ENCODE measurements at regions not wholly inside any gene's neighbourhood (a gene's known extent, or its start where the extent isn't known, plus 50 kb on each side); places are given as distances from the start of the nearest gene placed in this dataset.

- no peaks in the 10 kb centered on the region for H3K9me2 ChIP-seq (ENCODE audit: insufficient read depth, low read length)
- no peak overlapping the region for H2AFZ ChIP-seq (ENCODE audit: low read depth, low read length)
- H3K79me2 ChIP-seq (replicated peaks; ENCODE audit: insufficient read depth, low read length): no peaks in the 10 kb centered on the region
- H3K9me3 ChIP-seq (ENCODE audit: low read length): no peaks in the 10 kb centered on the region
- H3K27ac ChIP-seq (ENCODE audit: low read length): no peak overlapping the region
- no peak overlapping the region for H3K4me3 ChIP-seq (ENCODE audit: low read length)
- no peak for TF ChIP-seq SMC3 (conservative IDR thresholded peaks at IDR 0.05; ENCODE audit: poor library complexity)
- no peak for TF ChIP-seq MXI1 (conservative IDR thresholded peaks at IDR 0.05; ENCODE audit: poor library complexity, severe bottlenecking)
- TF ChIP-seq EP300 (conservative IDR thresholded peaks at IDR 0.05; ENCODE audit: poor library complexity, severe bottlenecking): no peak
- TF ChIP-seq, protein P1, sequence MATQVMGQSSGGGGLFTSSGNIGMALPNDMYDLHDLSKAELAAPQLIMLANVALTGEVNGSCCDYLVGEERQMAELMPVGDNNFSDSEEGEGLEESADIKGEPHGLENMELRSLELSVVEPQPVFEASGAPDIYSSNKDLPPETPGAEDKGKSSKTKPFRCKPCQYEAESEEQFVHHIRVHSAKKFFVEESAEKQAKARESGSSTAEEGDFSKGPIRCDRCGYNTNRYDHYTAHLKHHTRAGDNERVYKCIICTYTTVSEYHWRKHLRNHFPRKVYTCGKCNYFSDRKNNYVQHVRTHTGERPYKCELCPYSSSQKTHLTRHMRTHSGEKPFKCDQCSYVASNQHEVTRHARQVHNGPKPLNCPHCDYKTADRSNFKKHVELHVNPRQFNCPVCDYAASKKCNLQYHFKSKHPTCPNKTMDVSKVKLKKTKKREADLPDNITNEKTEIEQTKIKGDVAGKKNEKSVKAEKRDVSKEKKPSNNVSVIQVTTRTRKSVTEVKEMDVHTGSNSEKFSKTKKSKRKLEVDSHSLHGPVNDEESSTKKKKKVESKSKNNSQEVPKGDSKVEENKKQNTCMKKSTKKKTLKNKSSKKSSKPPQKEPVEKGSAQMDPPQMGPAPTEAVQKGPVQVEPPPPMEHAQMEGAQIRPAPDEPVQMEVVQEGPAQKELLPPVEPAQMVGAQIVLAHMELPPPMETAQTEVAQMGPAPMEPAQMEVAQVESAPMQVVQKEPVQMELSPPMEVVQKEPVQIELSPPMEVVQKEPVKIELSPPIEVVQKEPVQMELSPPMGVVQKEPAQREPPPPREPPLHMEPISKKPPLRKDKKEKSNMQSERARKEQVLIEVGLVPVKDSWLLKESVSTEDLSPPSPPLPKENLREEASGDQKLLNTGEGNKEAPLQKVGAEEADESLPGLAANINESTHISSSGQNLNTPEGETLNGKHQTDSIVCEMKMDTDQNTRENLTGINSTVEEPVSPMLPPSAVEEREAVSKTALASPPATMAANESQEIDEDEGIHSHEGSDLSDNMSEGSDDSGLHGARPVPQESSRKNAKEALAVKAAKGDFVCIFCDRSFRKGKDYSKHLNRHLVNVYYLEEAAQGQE (IDR thresholded peaks at IDR 0.05; ENCODE audit: borderline replicate concordance): no peak
- TF ChIP-seq POLR2AphosphoS5 (IDR thresholded peaks at IDR 0.05): no peak
- TF ChIP-seq RAD21 (conservative IDR thresholded peaks at IDR 0.05): no peak
- TF ChIP-seq, protein P2, sequence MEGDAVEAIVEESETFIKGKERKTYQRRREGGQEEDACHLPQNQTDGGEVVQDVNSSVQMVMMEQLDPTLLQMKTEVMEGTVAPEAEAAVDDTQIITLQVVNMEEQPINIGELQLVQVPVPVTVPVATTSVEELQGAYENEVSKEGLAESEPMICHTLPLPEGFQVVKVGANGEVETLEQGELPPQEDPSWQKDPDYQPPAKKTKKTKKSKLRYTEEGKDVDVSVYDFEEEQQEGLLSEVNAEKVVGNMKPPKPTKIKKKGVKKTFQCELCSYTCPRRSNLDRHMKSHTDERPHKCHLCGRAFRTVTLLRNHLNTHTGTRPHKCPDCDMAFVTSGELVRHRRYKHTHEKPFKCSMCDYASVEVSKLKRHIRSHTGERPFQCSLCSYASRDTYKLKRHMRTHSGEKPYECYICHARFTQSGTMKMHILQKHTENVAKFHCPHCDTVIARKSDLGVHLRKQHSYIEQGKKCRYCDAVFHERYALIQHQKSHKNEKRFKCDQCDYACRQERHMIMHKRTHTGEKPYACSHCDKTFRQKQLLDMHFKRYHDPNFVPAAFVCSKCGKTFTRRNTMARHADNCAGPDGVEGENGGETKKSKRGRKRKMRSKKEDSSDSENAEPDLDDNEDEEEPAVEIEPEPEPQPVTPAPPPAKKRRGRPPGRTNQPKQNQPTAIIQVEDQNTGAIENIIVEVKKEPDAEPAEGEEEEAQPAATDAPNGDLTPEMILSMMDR (IDR thresholded peaks at IDR 0.05; ENCODE audit: poor library complexity, severe bottlenecking): no peak
- TF ChIP-seq EZH2 (IDR thresholded peaks at IDR 0.05; ENCODE audit: borderline replicate concordance, insufficient read depth, low read length, poor library complexity, severe bottlenecking): no peak
- no peak for TF ChIP-seq TAF1 (IDR thresholded peaks at IDR 0.05; ENCODE audit: low read depth)
- no peak overlapping the region for H3K4me2 ChIP-seq (ENCODE audit: low read length)
- H3F3A ChIP-seq (ENCODE audit: insufficient read depth, low read length, poor library complexity, severe bottlenecking): no peaks in the 10 kb centered on the region
- no peaks in the 10 kb centered on the region for H3K27me3 ChIP-seq (ENCODE audit: insufficient read depth, low read depth, low read length)
- H4K20me1 ChIP-seq (ENCODE audit: insufficient read depth): no peaks in the 10 kb centered on the region
- no peak overlapping the region for H3K9ac ChIP-seq (ENCODE audit: low read length)
- H3K36me3 ChIP-seq (ENCODE audit: insufficient read depth, low read length): no peaks in the 10 kb centered on the region
Measured at GRCh38 chr16:62135446-62135845, 99.2 kb upstream of the CDH8 start.

- no peaks in the 10 kb centered on the region for H3K27me3 ChIP-seq (ENCODE audit: insufficient read depth, low read depth, low read length)
- H3F3A ChIP-seq (ENCODE audit: insufficient read depth, low read length, poor library complexity, severe bottlenecking): no peaks in the 10 kb centered on the region
- H3K4me3 ChIP-seq (ENCODE audit: low read length): no peak overlapping the region
- no peak overlapping the region for H2AFZ ChIP-seq (ENCODE audit: low read depth, low read length)
- H3K4me2 ChIP-seq (ENCODE audit: low read length): no peak overlapping the region
- H3K79me2 ChIP-seq (replicated peaks; ENCODE audit: insufficient read depth, low read length): no peaks in the 10 kb centered on the region
- no peak overlapping the region for H3K9ac ChIP-seq (ENCODE audit: low read length)
- no peak for TF ChIP-seq RAD21 (conservative IDR thresholded peaks at IDR 0.05)
- no peak for TF ChIP-seq SMC3 (conservative IDR thresholded peaks at IDR 0.05; ENCODE audit: poor library complexity)
- TF ChIP-seq, protein P2 (IDR thresholded peaks at IDR 0.05; ENCODE audit: poor library complexity, severe bottlenecking): no peak
- TF ChIP-seq, protein P1 (IDR thresholded peaks at IDR 0.05; ENCODE audit: borderline replicate concordance): no peak
- no peaks in the 10 kb centered on the region for H3K9me2 ChIP-seq (ENCODE audit: insufficient read depth, low read length)
- no peaks in the 10 kb centered on the region for H4K20me1 ChIP-seq (ENCODE audit: insufficient read depth)
- no peaks in the 10 kb centered on the region for H3K36me3 ChIP-seq (ENCODE audit: insufficient read depth, low read length)
- no peak overlapping the region for H3K27ac ChIP-seq (ENCODE audit: low read length)
- no peaks in the 10 kb centered on the region for H3K9me3 ChIP-seq (ENCODE audit: low read length)
Measured at GRCh38 chr16:62130101-62130500, 93.9 kb upstream of the CDH8 start.
